Heart left ventricle (tissue), 16 donors: ENCODE measurements at regions not wholly inside any gene's neighbourhood (a gene's known extent, or its start where the extent isn't known, plus 50 kb on each side); places are given as distances from the start of the nearest gene placed in this dataset.

Experiments used
- ATAC-seq, 4 donors: fragments of 200-7000 bp; cut with Tn5 transposase; one replicate each; pipeline ENCODE4 v1.9.1; 2020 to 2022; ENCODE audit warnings: moderate library complexity in 4 of 4, mild to moderate bottlenecking in 3 of 4, moderate number of reproducible peaks in 1 of 4
- DNase-seq, 5 donors: peaks; one replicate each; pipeline ENCODE4 v3.0.0-alpha.2; 2020
- H3K27ac ChIP-seq, 12 donors: fragments of 200-600 bp; sonication (generic) in 4 of 12; one replicate each; pipeline versions ENCODE4 v1.5.0 to v1.8.0; 2016 to 2022; ENCODE audit warnings: mild to moderate bottlenecking in 2 of 12
- H3K27me3 ChIP-seq, 9 donors: fragments of 200-600 bp; sonication (generic) in 2 of 9; one replicate each; pipeline versions ENCODE4 v1.5.1 to v1.8.0; 2016 to 2022; ENCODE audit warnings: mild to moderate bottlenecking in 3 of 9
- H3K36me3 ChIP-seq, 9 donors: fragments of 200-600 bp; sonication (generic) in 2 of 9; one replicate each; pipeline versions ENCODE4 v1.5.0 to v1.8.0; 2018 to 2022; ENCODE audit warnings: mild to moderate bottlenecking in 2 of 9
- H3K4me1 ChIP-seq, 12 donors: fragments of 200-600 bp; sonication (generic) in 4 of 12; one replicate each; pipeline versions ENCODE4 v1.5.0 to v1.8.0; 2016 to 2022; ENCODE audit warnings: mild to moderate bottlenecking in 3 of 12
- H3K4me3 ChIP-seq, 12 donors: fragments of 200-600 bp; sonication (generic) in 4 of 12; one replicate each; pipeline versions ENCODE4 v1.5.0 to v1.8.0; 2017 to 2022; ENCODE audit warnings: mild to moderate bottlenecking in 9 of 12, moderate library complexity in 4 of 12
- H3K9me3 ChIP-seq, 12 donors: fragments of 200-600 bp; sonication (generic) in 4 of 12; one replicate each; pipeline versions ENCODE4 v1.5.0 to v1.8.0; 2016 to 2022; ENCODE audit warnings: mild to moderate bottlenecking in 1 of 12
- POLR2A ChIP-seq, 2 donors: fragments of 450-650 bp; IDR thresholded peaks; one replicate each; pipeline ENCODE4 v1.6.1; 2017; ENCODE audit warnings: antibody characterized with exemption in 2 of 2, mild to moderate bottlenecking in 2 of 2, moderate library complexity in 2 of 2
- WGBS, 4 donors: extraction: QIAGEN DNeasy Blood & Tissue Kit in 2 of 4; methylation state at CpG; one replicate each; pipeline versions ENCODE4 v1.1.5 to v1.1.7; 2013 to 2018; 5-methylcytosine and 5-hydroxymethylcytosine counted together
- intact Hi-C, 10 donors: fragments of 100-400 bp; cut with DNase I; formaldehyde crosslinking; loops; one replicate each; pipeline versions ENCODE4 v1.11.1 to v1.14.2; 2022
- TF ChIP-seq, protein P1 (sequence below), 12 donors: fragments of 200-600 bp; sonication (generic) in 4 of 12; IDR thresholded peaks; one replicate each; pipeline versions ENCODE4 v1.5.0 to v1.8.0; 2018 to 2022; ENCODE audit warnings: antibody characterized with exemption in 12 of 12, mild to moderate bottlenecking in 5 of 12
- donor health status: ischemic (EF 13 %, LVEDD 7.1; RV severe dilation, severe dysfunction).
- donor health status: healthy with polysubstance abuse.
- donor health status: DM: no; HTN: yes; CAD: no.
- donor health status: DM: no; HTN: no; CAD: no.
- donor health status: ischemic (EF 25% LVEDD 6.9; RV normal size, moderate dysfunction).
- donor health status: ischemic (EF 25% LVEDD 5.7; RV mildly dilated, moderate dysfunction).
- donor health status: healthy.
- donor health status: DM: yes; HTN: yes; CAD: no.
- donor health status: ischemic (EF 35%, LVEDD 5.7; RV mildly dilated, moderate dysfunction).
- donor health status: nonischemic (EF 11% LVEDD 7.7; RV severe dilation, severe dysfunction).
- donor health status: DM: yes; HTN: yes; CAD: no.
- donor health status: PGD.
- donor health status: ischemic (EF 29% LVEDD 5.4; RV normal size, mild dysfunction).
- donor health status: nonischemic (EF 23%, LVEDD 6.1; RV moderate dilation, normal function).

DNA sequence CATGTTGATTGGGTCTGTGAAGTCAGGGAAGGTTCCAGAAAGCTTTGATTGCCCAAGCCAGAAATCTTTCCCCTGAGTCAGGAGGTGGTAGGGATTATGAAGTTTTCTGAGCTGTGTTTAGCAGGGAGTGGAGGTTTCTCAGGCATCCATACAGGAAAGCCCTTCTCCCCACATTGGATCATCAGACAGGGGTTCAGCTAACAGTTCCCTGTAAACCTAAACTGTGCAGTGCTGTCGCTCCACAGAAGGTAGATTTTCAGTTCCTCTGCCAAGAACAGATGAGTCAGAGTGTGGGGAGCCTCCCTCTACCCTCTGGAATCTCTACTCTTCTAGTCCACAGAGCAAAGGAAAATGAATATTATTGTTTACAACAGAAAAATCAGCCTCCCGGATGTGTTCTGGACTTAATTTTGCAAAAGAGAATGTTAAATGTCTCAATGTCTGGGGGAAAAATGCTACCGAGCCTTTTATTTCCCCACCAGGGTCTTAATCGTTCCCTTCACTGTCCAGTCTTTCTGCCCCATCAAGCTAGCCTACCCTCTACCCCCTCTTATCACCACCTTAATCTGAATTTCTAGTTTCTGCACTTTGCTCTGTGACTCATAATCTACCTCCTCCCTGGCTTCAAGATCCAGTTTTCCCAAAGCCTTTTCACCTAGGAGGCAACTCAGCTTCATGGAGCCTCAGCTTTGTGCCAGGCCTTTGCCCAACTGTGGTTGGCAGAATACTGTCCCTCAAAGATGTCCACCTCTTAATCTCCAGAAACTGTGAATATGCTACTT, 355.6 kb downstream of the PRDM2 start:
- Histone ChIP-seq H3K4me1 (no peaks in the 10 kb centered on the region), H3K9me3 (peaks cover 0 to 9% (median 0%) of the 10 kb centered on the region in 12 donors), H3K27ac (no peak overlapping the region), H3K4me3 (no peak overlapping the region), H3K36me3 (no peaks in the 10 kb centered on the region), H3K27me3 (no peaks in the 10 kb centered on the region)
- 69 to 80% (median 77%) methylated on average over 4 of the region's 4 CpGs for WGBS, 4 donors
- intact Hi-C loops = no loop called here
- TF ChIP-seq, protein P1, sequence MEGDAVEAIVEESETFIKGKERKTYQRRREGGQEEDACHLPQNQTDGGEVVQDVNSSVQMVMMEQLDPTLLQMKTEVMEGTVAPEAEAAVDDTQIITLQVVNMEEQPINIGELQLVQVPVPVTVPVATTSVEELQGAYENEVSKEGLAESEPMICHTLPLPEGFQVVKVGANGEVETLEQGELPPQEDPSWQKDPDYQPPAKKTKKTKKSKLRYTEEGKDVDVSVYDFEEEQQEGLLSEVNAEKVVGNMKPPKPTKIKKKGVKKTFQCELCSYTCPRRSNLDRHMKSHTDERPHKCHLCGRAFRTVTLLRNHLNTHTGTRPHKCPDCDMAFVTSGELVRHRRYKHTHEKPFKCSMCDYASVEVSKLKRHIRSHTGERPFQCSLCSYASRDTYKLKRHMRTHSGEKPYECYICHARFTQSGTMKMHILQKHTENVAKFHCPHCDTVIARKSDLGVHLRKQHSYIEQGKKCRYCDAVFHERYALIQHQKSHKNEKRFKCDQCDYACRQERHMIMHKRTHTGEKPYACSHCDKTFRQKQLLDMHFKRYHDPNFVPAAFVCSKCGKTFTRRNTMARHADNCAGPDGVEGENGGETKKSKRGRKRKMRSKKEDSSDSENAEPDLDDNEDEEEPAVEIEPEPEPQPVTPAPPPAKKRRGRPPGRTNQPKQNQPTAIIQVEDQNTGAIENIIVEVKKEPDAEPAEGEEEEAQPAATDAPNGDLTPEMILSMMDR (IDR thresholded peaks at IDR 0.05) = no peak
- no peak for TF ChIP-seq POLR2A (IDR thresholded peaks at IDR 0.05)
- ATAC-seq (no peak), DNase-seq (no peak)

DNA sequence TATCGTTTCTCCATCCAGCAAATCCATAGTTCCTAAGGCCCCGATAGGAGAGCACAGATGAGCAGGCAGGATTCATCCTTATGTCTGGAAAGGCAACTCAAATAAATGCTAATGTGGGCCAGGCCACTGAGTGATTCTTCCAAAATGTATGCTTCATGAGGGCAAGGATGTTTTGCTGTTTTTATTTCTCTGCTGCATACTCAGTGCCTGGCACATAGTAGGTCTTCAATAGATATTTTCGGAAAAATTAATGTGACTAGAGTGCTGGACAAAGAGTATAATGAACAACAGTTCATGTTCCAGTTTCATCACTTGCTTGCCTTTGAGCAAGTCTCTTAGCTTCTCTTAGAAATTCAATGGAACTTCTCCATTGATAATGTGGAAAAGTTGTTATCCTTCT, 357.7 kb downstream of the PRDM2 start:
- TF ChIP-seq POLR2A (IDR thresholded peaks at IDR 0.05) = no peak
- Histone ChIP-seq H3K27me3 (no peaks in the 10 kb centered on the region), H3K9me3 (peaks cover 0 to 9% (median 0%) of the 10 kb centered on the region in 12 donors), H3K4me3 (no peak overlapping the region), H3K27ac (no peak overlapping the region), H3K36me3 (no peaks in the 10 kb centered on the region), H3K4me1 (no peaks in the 10 kb centered on the region)
- DNase-seq (no peak), ATAC-seq (no peak)
- intact Hi-C loops = no loop called here
- 78 to 84% (median 80%) methylated on average over 3 of the region's 3 CpGs for WGBS, 4 donors

DNA sequence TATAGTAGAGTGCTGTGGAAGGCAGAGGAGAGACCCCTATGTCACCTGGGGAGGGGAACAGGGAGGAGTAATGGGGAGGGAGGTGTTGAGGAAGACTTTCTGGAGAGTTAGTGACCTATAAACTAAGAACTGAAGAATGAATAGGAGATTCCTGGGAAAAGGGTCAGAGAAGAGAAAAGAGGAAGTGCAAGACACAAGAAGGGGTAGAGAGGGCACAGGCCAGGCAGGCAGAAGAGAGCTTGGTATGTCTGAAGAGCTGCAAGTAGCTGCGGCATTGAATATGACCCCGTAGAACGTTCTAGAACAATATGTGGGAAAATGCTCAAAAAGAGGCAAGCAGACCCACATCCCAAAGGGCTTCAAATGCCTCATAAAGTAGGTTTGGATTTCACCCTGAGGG, 361.2 kb downstream of the PRDM2 start:
- H3K9me3 ChIP-seq = peaks cover 0 to 9% (median 0%) of the 10 kb centered on the region in 12 donors
- H3K27ac ChIP-seq = no peak overlapping the region
- H3K4me3 ChIP-seq = no peak overlapping the region
- no peaks in the 10 kb centered on the region for H3K27me3 ChIP-seq
- TF ChIP-seq POLR2A (IDR thresholded peaks at IDR 0.05) = no peak
- TF ChIP-seq, protein P1 (IDR thresholded peaks at IDR 0.05) = no peak
- WGBS, 4 donors = 90 to 94% (median 92%) methylated on average over 3 of the region's 3 CpGs
- no peaks in the 10 kb centered on the region for H3K36me3 ChIP-seq
- ATAC-seq (no peak), DNase-seq (no peak)
- no peaks in the 10 kb centered on the region for H3K4me1 ChIP-seq
- intact Hi-C loops = no loop called here

DNA sequence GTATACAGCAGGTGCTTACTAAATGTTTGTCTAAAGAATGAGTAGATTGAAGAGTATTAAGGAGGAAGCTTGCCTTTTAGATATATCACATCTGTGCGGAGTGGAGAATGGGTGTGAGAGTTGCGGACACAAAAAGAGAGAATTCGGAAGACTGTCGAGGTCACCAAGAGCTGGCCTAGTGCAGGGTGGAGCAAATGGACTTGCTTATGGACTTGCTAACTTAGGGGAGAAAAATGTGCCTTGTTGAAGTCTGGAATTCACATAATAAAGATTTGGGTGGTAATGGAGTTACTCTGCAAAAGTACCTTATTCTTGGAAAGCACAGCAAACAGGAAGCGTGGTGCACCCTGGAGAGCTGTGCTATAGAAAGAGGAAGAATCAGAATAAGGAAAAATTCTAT, 361.7 kb downstream of the PRDM2 start:
- no peaks in the 10 kb centered on the region for H3K36me3 ChIP-seq
- no peak overlapping the region for H3K4me3 ChIP-seq
- no peak overlapping the region for H3K27ac ChIP-seq
- peaks cover 0 to 9% (median 0%) of the 10 kb centered on the region in 12 donors for H3K9me3 ChIP-seq
- ATAC-seq (no peak), DNase-seq (no peak)
- no peaks in the 10 kb centered on the region for H3K27me3 ChIP-seq
- WGBS, 4 donors = 91 to 94% (median 92%) methylated on average over 5 of the region's 5 CpGs
- TF ChIP-seq, protein P1 (IDR thresholded peaks at IDR 0.05) = no peak
- no peak for TF ChIP-seq POLR2A (IDR thresholded peaks at IDR 0.05)
- H3K4me1 ChIP-seq = no peaks in the 10 kb centered on the region
- intact Hi-C loops = no loop called here

DNA sequence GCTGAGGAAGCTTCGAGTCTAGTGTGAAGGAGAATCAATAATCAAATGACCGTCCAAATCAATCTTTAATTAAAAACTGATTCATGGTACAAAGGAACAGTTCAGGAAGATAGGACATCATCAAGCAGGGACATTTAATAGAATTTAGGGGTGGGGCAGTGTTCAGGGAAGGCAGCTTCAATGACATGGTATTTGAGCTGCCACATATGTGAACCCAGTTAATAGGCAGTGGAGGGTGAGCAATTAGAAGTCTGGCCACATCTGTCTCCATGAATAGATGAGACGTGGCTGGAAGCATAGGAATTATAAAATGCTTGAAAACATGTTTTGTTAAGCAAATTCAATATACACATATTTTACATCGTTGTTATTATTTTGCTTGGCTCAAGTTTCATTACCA, 362.7 kb downstream of the PRDM2 start:
- DNase-seq (no peak), ATAC-seq (no peak)
- Histone ChIP-seq H3K9me3 (peaks cover 0 to 9% (median 0%) of the 10 kb centered on the region in 12 donors), H3K4me3 (no peak overlapping the region), H3K27ac (no peak overlapping the region), H3K27me3 (no peaks in the 10 kb centered on the region), H3K36me3 (no peaks in the 10 kb centered on the region), H3K4me1 (no peaks in the 10 kb centered on the region)
- intact Hi-C loops = no loop called here
- WGBS, 4 donors = 73 to 77% (median 75%) methylated on average over 4 of the region's 4 CpGs
- TF ChIP-seq, protein P1 (IDR thresholded peaks at IDR 0.05) = no peak
- no peak for TF ChIP-seq POLR2A (IDR thresholded peaks at IDR 0.05)
